MM.1S (cell line): ENCODE measurements at regions not wholly inside any gene's neighbourhood (a gene's known extent, or its start where the extent isn't known, plus 50 kb on each side); places are given as distances from the start of the nearest gene placed in this dataset.
A peak's percentile ranks its signal among the peaks of the same experiment; 100 is the strongest.

Source experiments
- DNase-seq: peaks from one replicate; pipeline ENCODE4 v3.0.0-alpha.2; 2015
- H2AFZ ChIP-seq: fragments of 300-600 bp; sonication (generic); 2 replicates; pipeline ENCODE4 v1.6.0; 2016; ENCODE audit warnings: antibody characterized with exemption, low read length
- H3F3A ChIP-seq: fragments of 300-600 bp; sonication (generic); 2 replicates; pipeline ENCODE4 v1.6.1; 2016; ENCODE audit warnings: mild to moderate bottlenecking, antibody characterized with exemption, low read length, moderate library complexity, mixed read lengths; ENCODE audit not compliant: insufficient read depth
- H3K27ac ChIP-seq: fragments of 300-600 bp; sonication (generic); 2 replicates; pipeline ENCODE4 v1.5.1; 2016; ENCODE audit warnings: mild to moderate bottlenecking, low read length
- H3K27me3 ChIP-seq: fragments of 300-600 bp; sonication (generic); replicated peaks from 2 replicates; pipeline ENCODE4 v1.6.0; 2016; ENCODE audit warnings: low read length; ENCODE audit not compliant: insufficient read depth
- H3K36me3 ChIP-seq: fragments of 300-600 bp; sonication (generic); replicated peaks from 2 replicates; pipeline ENCODE4 v1.6.1; 2016; ENCODE audit warnings: mild to moderate bottlenecking, low read length, mixed read lengths; ENCODE audit not compliant: insufficient read depth
- H3K4me1 ChIP-seq: fragments of 300-600 bp; sonication (generic); 2 replicates; pipeline ENCODE4 v1.6.1; 2016; ENCODE audit warnings: low read length, mixed read lengths
- H3K4me2 ChIP-seq: fragments of 300-600 bp; sonication (generic); 2 replicates; pipeline ENCODE4 v1.6.0; 2016; ENCODE audit warnings: low read depth, low read length
- H3K4me3 ChIP-seq: fragments of 300-600 bp; sonication (generic); 2 replicates; pipeline ENCODE4 v1.5.1; 2016; ENCODE audit warnings: low read length, mixed read lengths
- H3K79me2 ChIP-seq: fragments of 300-600 bp; sonication (generic); 2 replicates; pipeline ENCODE4 v1.6.1; 2016; ENCODE audit warnings: mixed run types, low read length, mixed read lengths
- H3K9ac ChIP-seq: fragments of 300-600 bp; sonication (generic); 2 replicates; pipeline ENCODE4 v1.6.1; 2016; ENCODE audit warnings: low read length, mixed read lengths
- H3K9me2 ChIP-seq: fragments of 300-600 bp; sonication (generic); replicated peaks from 2 replicates; pipeline ENCODE4 v1.6.1; 2016; ENCODE audit warnings: mild to moderate bottlenecking, low read length, mixed read lengths; ENCODE audit not compliant: insufficient read depth
- H3K9me3 ChIP-seq: fragments of 300-600 bp; sonication (generic); replicated peaks from 2 replicates; pipeline ENCODE4 v1.6.1; 2016; ENCODE audit warnings: mild to moderate bottlenecking, low read length, mixed read lengths; ENCODE audit not compliant: insufficient read depth
- H4K20me1 ChIP-seq: fragments of 300-600 bp; sonication (generic); 2 replicates; pipeline ENCODE4 v1.6.1; 2016; ENCODE audit warnings: mild to moderate bottlenecking, low read length, moderate library complexity, mixed read lengths; ENCODE audit not compliant: insufficient read depth
- CTCF ChIP-seq: fragments of 300-600 bp; sonication (generic); IDR thresholded peaks from 2 replicates; pipeline ENCODE4 v1.5.1; 2016; ENCODE audit warnings: antibody characterized with exemption, low read length, mixed read lengths
- EZH2 ChIP-seq: fragments of 300-600 bp; sonication (generic); optimal IDR thresholded peaks from 2 replicates; pipeline ENCODE3; 2017; ENCODE audit warnings: low read depth, mild to moderate bottlenecking, antibody characterized with exemption, low read length, mixed read lengths
- EZH2phosphoT487 ChIP-seq: fragments of 300-600 bp; sonication (generic); IDR thresholded peaks from 2 replicates; pipeline ENCODE4 v1.6.1; 2018; ENCODE audit warnings: antibody characterized with exemption, low read length

- Histone ChIP-seq H3K27ac (no peak overlapping the region), H3K79me2 (no peaks in the 10 kb centered on the region), H3K9me2 (no peaks in the 10 kb centered on the region), H3K27me3 (no peaks in the 10 kb centered on the region), H2AFZ (no peak overlapping the region), H3K4me3 (no peak overlapping the region), H3K4me1 (no peaks in the 10 kb centered on the region), H3K4me2 (no peak overlapping the region), H3K9me3 (no peaks in the 10 kb centered on the region), H4K20me1 (no peaks in the 10 kb centered on the region), H3K36me3 (no peaks in the 10 kb centered on the region), H3K9ac (no peak overlapping the region), H3F3A (no peaks in the 10 kb centered on the region)
- TF ChIP-seq EZH2: no peak
- peak; percentile 75 for TF ChIP-seq CTCF
- TF ChIP-seq EZH2phosphoT487: no peak
- DNase-seq: peak; percentile 35
These were observed 258.7 kb downstream of the LRFN2 start for GRCh38 chr6:40328386-40328985.

- Histone ChIP-seq H3K27me3 (no peaks in the 10 kb centered on the region), H3K79me2 (no peaks in the 10 kb centered on the region), H3K9ac (no peak overlapping the region), H3K4me3 (no peak overlapping the region), H3K4me2 (no peak overlapping the region), H3F3A (no peaks in the 10 kb centered on the region), H3K4me1 (no peaks in the 10 kb centered on the region), H3K36me3 (no peaks in the 10 kb centered on the region), H3K9me3 (no peaks in the 10 kb centered on the region), H3K9me2 (no peaks in the 10 kb centered on the region), H4K20me1 (no peaks in the 10 kb centered on the region), H3K27ac (no peak overlapping the region), H2AFZ (no peak overlapping the region)
- TF ChIP-seq EZH2phosphoT487 (no peak), CTCF (no peak), EZH2 (no peak)
- no peak for DNase-seq
These were observed 260.3 kb downstream of the LRFN2 start for GRCh38 chr6:40326714-40327421.

- H3K9me2 ChIP-seq: no peaks in the 10 kb centered on the region
- no peaks in the 10 kb centered on the region for H3K36me3 ChIP-seq
- H3K79me2 ChIP-seq: no peaks in the 10 kb centered on the region
- H3K27ac ChIP-seq: no peak overlapping the region
- TF ChIP-seq EZH2phosphoT487 (no peak), EZH2 (no peak), CTCF (no peak)
- no peaks in the 10 kb centered on the region for H3F3A ChIP-seq
- H3K4me2 ChIP-seq: no peak overlapping the region
- H3K9me3 ChIP-seq: no peaks in the 10 kb centered on the region
- no peak overlapping the region for H3K9ac ChIP-seq
- no peaks in the 10 kb centered on the region for H3K4me1 ChIP-seq
- no peak overlapping the region for H3K4me3 ChIP-seq
- H3K27me3 ChIP-seq: no peaks in the 10 kb centered on the region
- H2AFZ ChIP-seq: no peak overlapping the region
- no peak for DNase-seq
- H4K20me1 ChIP-seq: no peaks in the 10 kb centered on the region
These were observed 261.4 kb downstream of the LRFN2 start for GRCh38 chr6:40325791-40326190.
